Heart left ventricle (tissue), 16 donors: ENCODE measurements at regions not wholly inside any gene's neighbourhood (a gene's known extent, or its start where the extent isn't known, plus 50 kb on each side); places are given as distances from the start of the nearest gene placed in this dataset.

Experiments used
- ATAC-seq, 4 donors: fragments of 200-7000 bp; cut with Tn5 transposase; one replicate each; pipeline ENCODE4 v1.9.1; 2020 to 2022; ENCODE audit warnings: moderate library complexity in 4 of 4, mild to moderate bottlenecking in 3 of 4, moderate number of reproducible peaks in 1 of 4
- DNase-seq, 5 donors: peaks; one replicate each; pipeline ENCODE4 v3.0.0-alpha.2; 2020
- H3K27ac ChIP-seq, 12 donors: fragments of 200-600 bp; sonication (generic) in 4 of 12; one replicate each; pipeline versions ENCODE4 v1.5.0 to v1.8.0; 2016 to 2022; ENCODE audit warnings: mild to moderate bottlenecking in 2 of 12
- H3K27me3 ChIP-seq, 9 donors: fragments of 200-600 bp; sonication (generic) in 2 of 9; one replicate each; pipeline versions ENCODE4 v1.5.1 to v1.8.0; 2016 to 2022; ENCODE audit warnings: mild to moderate bottlenecking in 3 of 9
- H3K36me3 ChIP-seq, 9 donors: fragments of 200-600 bp; sonication (generic) in 2 of 9; one replicate each; pipeline versions ENCODE4 v1.5.0 to v1.8.0; 2018 to 2022; ENCODE audit warnings: mild to moderate bottlenecking in 2 of 9
- H3K4me1 ChIP-seq, 12 donors: fragments of 200-600 bp; sonication (generic) in 4 of 12; one replicate each; pipeline versions ENCODE4 v1.5.0 to v1.8.0; 2016 to 2022; ENCODE audit warnings: mild to moderate bottlenecking in 3 of 12
- H3K4me3 ChIP-seq, 12 donors: fragments of 200-600 bp; sonication (generic) in 4 of 12; one replicate each; pipeline versions ENCODE4 v1.5.0 to v1.8.0; 2017 to 2022; ENCODE audit warnings: mild to moderate bottlenecking in 9 of 12, moderate library complexity in 4 of 12
- H3K9me3 ChIP-seq, 12 donors: fragments of 200-600 bp; sonication (generic) in 4 of 12; one replicate each; pipeline versions ENCODE4 v1.5.0 to v1.8.0; 2016 to 2022; ENCODE audit warnings: mild to moderate bottlenecking in 1 of 12
- POLR2A ChIP-seq, 2 donors: fragments of 450-650 bp; IDR thresholded peaks; one replicate each; pipeline ENCODE4 v1.6.1; 2017; ENCODE audit warnings: antibody characterized with exemption in 2 of 2, mild to moderate bottlenecking in 2 of 2, moderate library complexity in 2 of 2
- WGBS, 4 donors: extraction: QIAGEN DNeasy Blood & Tissue Kit in 2 of 4; methylation state at CpG; one replicate each; pipeline versions ENCODE4 v1.1.5 to v1.1.7; 2013 to 2018; 5-methylcytosine and 5-hydroxymethylcytosine counted together
- intact Hi-C, 10 donors: fragments of 100-400 bp; cut with DNase I; formaldehyde crosslinking; loops; one replicate each; pipeline versions ENCODE4 v1.11.1 to v1.14.2; 2022
- TF ChIP-seq, protein P1 (sequence below), 12 donors: fragments of 200-600 bp; sonication (generic) in 4 of 12; IDR thresholded peaks; one replicate each; pipeline versions ENCODE4 v1.5.0 to v1.8.0; 2018 to 2022; ENCODE audit warnings: antibody characterized with exemption in 12 of 12, mild to moderate bottlenecking in 5 of 12
- donor health status: ischemic (EF 13 %, LVEDD 7.1; RV severe dilation, severe dysfunction).
- donor health status: healthy with polysubstance abuse.
- donor health status: DM: no; HTN: yes; CAD: no.
- donor health status: DM: no; HTN: no; CAD: no.
- donor health status: ischemic (EF 25% LVEDD 6.9; RV normal size, moderate dysfunction).
- donor health status: ischemic (EF 25% LVEDD 5.7; RV mildly dilated, moderate dysfunction).
- donor health status: healthy.
- donor health status: DM: yes; HTN: yes; CAD: no.
- donor health status: ischemic (EF 35%, LVEDD 5.7; RV mildly dilated, moderate dysfunction).
- donor health status: nonischemic (EF 11% LVEDD 7.7; RV severe dilation, severe dysfunction).
- donor health status: DM: yes; HTN: yes; CAD: no.
- donor health status: PGD.
- donor health status: ischemic (EF 29% LVEDD 5.4; RV normal size, mild dysfunction).
- donor health status: nonischemic (EF 23%, LVEDD 6.1; RV moderate dilation, normal function).

DNA sequence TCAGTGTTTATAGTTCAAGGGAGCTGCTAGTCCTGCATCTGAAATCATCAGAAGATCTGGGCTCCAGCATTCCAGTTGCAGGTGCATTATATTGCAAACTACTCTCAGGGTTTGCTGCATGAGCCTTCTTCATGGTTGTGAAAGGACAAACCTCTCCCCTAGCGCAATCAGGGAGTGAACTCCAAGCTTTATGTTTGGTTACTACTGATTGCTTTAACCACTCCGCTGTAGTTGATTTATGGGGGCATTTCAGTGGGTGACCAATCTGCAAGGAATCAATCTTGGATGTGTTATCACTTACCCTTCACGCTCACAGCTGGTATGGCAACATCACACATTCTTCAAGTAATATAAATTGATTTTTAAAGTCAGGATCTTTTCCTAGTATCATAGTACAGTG lies 552.1 kb downstream of the SPOCK3 start:
- intact Hi-C loops, result no loop called here

More for the DNA sequence above, 552.1 kb downstream of the SPOCK3 start:
- TF ChIP-seq, protein P1, sequence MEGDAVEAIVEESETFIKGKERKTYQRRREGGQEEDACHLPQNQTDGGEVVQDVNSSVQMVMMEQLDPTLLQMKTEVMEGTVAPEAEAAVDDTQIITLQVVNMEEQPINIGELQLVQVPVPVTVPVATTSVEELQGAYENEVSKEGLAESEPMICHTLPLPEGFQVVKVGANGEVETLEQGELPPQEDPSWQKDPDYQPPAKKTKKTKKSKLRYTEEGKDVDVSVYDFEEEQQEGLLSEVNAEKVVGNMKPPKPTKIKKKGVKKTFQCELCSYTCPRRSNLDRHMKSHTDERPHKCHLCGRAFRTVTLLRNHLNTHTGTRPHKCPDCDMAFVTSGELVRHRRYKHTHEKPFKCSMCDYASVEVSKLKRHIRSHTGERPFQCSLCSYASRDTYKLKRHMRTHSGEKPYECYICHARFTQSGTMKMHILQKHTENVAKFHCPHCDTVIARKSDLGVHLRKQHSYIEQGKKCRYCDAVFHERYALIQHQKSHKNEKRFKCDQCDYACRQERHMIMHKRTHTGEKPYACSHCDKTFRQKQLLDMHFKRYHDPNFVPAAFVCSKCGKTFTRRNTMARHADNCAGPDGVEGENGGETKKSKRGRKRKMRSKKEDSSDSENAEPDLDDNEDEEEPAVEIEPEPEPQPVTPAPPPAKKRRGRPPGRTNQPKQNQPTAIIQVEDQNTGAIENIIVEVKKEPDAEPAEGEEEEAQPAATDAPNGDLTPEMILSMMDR (IDR thresholded peaks at IDR 0.05), result no peak
- no peak for TF ChIP-seq POLR2A (IDR thresholded peaks at IDR 0.05)
- H3K4me3 ChIP-seq, result no peak overlapping the region
- WGBS, 4 donors, result 73 to 80% (median 77%) methylated on average over 3 of the region's 3 CpGs
- H3K36me3 ChIP-seq, result no peaks in the 10 kb centered on the region
- H3K27ac ChIP-seq, result no peak overlapping the region
- H3K4me1 ChIP-seq, result no peaks in the 10 kb centered on the region
- no peak for ATAC-seq
- no peak for DNase-seq
- no peaks in the 10 kb centered on the region for H3K9me3 ChIP-seq
- no peaks in the 10 kb centered on the region for H3K27me3 ChIP-seq
